ENCODE measurements at regions not wholly inside any gene's neighbourhood (a gene's known extent, or its start where the extent isn't known, plus 50 kb on each side); places are given as distances from the start of the nearest gene placed in this dataset.
"Not testable (repeated sequence)": the region's sequence is repeated elsewhere in the genome, so short reads cannot be mapped to it uniquely, and the experiment has no call there.

DNA sequence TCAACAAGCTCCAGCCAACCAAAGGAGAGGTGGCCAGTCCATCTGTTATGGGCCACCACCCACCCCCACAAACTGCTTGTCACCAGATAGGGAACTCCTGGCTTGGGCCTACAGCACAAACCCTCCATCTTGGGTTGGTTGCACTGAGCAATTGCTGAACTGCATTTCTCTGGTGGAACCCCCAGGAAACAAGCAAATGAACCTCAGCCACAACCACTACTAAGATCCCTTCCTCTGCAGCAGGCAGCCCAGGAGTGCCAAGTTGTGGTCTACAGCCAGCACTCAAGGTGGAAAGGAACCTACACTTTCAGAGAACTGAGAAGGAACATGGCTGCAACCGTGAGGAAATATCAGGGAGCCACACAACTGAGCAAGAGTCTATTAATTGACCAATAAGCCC lies 171.6 kb downstream of the TMEM200A start:
- DNase-seq (ENCODE audit: low read depth, low spot score): no peak
- no peak overlapping the region for H3K4me3 ChIP-seq (ENCODE audit: low read length)

DNA sequence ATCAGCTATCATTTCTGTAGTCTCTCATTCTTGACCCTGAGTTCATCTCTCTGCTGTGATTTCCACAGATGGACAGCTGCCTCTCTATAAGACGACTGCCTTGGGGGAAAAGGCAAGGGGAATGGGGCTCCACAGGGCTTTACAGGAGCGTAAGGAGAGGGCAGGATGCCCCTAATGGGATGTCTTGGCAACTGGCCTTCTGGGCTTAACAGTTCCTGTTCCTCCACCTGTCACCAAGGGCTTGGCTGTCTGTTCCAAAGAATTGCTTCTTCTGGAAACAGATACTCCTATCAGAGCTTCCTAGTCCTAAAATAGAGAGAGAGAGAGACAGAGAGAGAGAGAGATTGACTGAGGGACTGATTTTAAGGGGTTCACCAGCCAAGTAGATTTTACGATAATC lies 181.9 kb downstream of the TMEM200A start:
- H3K4me3 ChIP-seq (ENCODE audit: low read length): no peak overlapping the region
- no peak for DNase-seq (ENCODE audit: low read depth, low spot score)

DNA sequence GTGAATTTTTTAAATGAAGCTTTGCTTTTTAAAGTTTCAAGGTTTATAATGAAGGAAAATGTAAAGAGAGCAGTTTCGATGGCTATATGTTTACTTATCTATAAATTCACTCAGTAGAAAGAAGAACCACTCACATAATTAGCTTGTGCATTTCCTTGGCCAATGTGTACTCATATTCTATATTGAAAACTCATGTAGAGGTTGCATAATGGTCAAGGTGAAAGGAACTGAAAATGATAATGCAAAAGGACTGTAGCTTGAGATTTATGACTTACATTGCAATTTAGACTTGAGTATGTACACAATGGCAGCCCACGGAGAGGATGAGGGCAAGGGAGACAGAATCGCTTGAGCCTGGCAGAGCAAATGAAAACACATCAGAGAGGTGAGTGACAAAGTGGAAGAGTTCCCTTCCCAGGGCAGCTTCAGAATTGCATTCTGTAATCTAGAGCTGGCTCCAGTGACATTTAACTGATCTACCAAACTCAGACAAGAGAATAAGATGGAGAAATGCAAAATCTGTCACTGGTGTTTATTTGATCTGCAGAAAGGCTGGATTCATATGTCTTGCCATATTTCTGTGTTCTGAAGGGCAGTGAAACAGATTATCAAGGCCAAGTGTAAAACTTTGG lies 191.8 kb downstream of the TMEM200A start:
- H3K4me3 ChIP-seq (ENCODE audit: low read length): no peak overlapping the region
- no peak for DNase-seq (ENCODE audit: low read depth, low spot score)

DNA sequence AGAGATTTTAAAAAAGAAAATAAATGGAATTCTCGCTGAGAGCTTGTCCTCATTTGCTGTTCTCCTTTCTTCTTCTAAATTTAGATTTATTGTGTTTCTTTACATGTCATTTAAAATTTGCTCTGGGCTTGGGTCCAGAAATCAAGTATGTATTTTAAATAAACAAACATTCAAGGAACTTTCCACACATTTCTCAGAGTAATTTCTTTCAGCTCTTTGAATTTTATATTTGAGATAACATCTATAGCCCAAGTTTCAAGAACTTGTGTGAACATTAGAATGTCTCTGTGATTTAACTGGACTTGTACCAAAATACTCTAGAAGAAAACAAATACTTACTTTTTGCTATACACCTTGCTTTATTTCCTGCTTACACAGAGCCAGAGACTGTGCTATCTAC lies 192.3 kb downstream of the TMEM200A start:
- H3K4me3 ChIP-seq (ENCODE audit: low read length): no peak overlapping the region
- DNase-seq (ENCODE audit: low read depth, low spot score): no peak

DNA sequence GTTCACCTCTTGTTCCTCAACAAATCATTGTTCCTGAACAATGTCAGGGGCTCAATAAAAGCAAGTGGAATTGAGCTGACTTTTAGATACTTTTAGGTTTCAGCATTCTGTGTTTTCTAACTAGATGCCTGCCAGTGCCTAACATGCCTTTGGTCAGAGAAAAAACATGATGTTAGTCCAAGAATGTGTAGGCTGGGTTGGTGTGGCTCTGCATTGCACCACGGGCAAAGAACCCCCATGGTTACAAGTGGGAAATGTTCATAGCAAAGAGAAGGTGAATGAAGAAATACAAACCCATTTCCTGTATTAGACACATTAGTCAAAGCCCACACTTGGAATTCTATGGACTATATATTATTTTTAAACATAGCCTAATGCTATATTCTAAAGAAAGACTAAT lies 193.3 kb downstream of the TMEM200A start:
- DNase-seq (ENCODE audit: low read depth, low spot score): no peak
- no peak overlapping the region for H3K4me3 ChIP-seq (ENCODE audit: low read length)

DNA sequence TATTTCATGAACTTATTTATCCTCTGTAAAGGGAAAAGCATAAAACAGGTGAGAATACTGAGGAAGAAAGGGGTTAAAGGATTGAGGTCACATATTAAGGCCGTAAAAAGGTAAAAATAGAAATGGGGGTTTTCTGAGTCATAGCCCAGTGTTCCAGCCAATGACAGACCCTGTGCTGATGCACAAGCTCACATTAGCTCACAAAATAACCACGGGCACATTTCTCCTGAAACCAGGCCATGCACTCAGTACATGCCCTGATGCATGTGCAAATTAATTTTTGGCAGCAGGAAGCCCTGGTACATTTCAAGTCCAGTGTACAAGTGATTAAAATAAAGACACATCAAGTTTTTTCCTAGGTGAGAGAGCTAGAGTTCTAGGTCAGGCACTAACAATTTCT lies 194.4 kb downstream of the TMEM200A start:
- DNase-seq (ENCODE audit: low read depth, low spot score): no peak
- no peak overlapping the region for H3K4me3 ChIP-seq (ENCODE audit: low read length)

DNA sequence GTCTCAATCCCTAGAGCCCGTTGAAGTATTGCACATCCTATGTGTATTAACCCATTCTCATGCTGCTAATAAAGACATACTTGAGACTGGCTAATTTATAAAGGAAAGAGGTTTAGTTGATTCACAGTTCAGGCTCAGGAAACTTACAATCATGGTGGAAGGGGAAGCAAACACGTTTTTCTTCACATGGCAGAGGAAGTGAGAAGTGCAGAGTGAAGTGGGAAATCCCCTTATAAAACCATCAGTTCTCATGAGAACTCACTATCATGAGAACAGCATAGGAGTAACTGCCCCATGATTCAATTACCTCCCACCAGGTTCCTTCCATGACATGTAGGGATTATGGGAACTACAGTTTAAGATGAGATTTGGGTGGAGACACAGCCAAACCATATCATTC lies 195.3 kb downstream of the TMEM200A start:
- not testable (repeated sequence) for DNase-seq (ENCODE audit: low read depth, low spot score); H3K4me3 ChIP-seq (ENCODE audit: low read length)

DNA sequence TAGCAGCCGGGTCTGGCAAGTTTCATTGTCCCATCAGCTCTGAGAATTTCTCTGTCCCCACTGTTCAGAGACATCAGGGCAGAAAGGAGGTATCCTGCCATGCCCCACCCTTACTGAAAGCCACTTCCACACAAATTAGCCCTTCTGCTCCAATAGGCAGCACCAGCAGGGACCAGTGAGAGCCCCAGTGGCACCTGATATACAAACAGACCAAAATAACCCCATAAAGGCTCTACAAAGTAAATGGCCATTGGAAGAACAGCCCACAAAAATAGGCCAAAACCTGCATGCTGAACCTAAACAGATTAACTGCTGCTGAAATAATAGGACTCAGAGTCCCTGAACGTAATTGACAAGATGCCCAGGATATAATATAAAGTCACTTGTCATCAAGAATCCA lies 199.9 kb downstream of the TMEM200A start:
- H3K4me3 ChIP-seq (ENCODE audit: low read length): no peak overlapping the region
- no peak for DNase-seq (ENCODE audit: low read depth, low spot score)

DNA sequence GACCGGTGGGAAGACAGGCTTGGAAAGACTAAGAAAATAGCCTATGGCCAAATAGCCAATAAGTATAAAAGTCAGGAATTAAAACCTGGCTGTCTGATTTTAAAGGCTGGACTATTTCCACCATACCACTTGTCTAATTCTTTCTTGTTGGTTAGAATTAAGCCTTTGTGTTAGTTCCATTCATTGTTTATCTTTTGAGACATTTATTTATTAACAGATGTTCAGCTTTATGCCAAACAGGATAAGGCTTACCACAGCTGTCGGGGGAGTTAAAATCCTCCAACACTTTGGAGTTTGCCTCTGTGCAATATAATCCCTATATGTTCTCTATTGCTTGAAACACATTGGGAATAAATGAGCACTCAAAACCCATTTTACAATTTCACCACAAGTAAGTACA lies 208.3 kb downstream of the TMEM200A start:
- DNase-seq (ENCODE audit: low read depth, low spot score): no peak
- H3K4me3 ChIP-seq (ENCODE audit: low read length): no peak overlapping the region

DNA sequence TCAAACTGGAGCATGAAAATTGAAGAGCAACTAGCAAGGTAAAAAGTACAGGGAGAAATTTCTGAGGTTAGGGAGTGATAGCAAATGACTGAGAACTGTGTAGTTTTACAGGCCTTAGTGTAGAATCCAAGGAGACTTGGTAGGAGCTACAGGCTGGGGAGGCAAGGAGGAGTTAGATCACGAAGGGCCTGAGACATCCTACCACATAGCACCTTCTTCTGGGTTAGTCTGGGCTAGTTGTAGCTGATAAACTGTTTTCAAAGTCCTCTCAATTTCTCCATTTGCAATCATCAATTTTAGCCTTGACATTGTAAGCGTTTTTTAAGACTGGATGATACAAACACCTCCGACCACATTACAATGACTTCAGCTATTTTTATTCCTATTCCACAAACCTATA lies 209.7 kb downstream of the TMEM200A start:
- no peak for DNase-seq (ENCODE audit: low read depth, low spot score)
- no peak overlapping the region for H3K4me3 ChIP-seq (ENCODE audit: low read length)

DNA sequence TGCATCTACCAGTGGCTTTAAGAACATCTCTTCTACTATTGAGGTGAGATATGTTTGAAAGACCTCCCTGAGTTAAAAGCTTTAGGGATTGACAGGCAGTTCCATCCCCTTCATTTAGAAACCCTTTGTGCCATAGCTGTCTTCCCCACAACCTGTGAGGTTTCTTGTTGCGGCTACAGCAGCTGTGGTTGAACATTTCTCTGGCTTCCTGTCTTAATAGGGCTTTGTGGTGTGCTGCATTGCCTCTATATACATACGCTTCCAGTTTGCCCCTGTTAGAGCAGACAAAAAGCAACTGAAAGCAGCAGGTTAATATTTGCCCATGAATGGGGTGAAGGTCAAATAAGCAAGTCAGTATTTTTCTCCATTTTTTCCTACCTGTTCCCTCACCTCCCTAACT lies 210.2 kb downstream of the TMEM200A start:
- DNase-seq (ENCODE audit: low read depth, low spot score): peak; percentile 98
- peak overlapping the region; percentile 29 for H3K4me3 ChIP-seq (ENCODE audit: low read length)

DNA sequence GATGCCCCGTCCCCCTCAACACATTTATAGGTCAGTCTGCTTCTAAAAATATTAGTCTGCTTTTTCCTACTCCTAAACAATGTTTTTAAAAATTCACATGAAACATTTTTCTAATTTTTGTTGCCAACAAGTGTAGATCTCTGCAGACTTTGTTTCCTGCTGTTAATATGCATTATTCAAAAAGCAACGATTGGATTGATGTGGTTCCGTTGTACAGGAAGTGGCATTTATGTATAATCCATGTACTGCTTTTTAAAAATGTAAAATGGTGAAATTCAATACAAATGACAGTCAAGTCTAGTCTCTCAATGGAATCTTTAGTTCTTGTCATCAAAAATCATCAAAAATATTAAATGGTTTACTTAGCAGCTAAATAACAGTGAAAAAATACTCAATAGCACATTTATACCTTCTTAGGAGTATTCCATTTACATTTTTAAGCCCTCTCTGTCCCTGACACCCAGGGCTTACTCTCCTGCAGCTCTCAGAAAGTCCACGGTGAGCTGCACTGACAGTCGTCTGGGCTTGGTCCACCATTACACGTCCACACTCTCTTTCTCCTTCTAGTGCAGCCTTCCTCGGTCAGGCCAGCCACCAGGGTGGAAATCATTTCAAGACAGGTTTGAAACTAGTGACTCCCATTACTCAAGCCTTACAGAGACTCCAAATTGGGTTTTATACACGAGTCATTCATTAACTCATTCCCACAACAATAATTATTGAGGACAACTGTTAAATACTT lies 211.5 kb downstream of the TMEM200A start:
- peak; percentile 86 for DNase-seq (ENCODE audit: low read depth, low spot score)

DNA sequence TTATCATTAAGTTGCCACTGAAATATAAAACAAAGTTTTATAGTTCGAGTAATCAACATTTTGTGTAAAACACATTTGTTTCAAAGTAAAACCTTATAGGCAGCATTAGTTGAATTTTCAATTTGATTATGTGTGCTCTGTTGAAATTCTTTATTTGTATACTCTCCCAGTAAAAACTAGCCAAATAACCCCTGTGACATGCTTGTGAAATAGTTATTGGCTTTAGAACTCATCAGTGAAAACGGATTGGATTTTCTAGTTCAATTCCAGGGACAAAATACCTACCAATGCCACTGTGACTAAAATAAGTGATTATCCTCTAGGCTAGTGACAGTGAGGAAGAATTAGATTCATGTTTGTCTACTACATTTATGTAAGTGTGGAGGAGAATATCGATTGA lies 212.9 kb downstream of the TMEM200A start:
- no peak overlapping the region for H3K4me3 ChIP-seq (ENCODE audit: low read length)
- no peak for DNase-seq (ENCODE audit: low read depth, low spot score)

More for the DNA sequence above, 211.5 kb downstream of the TMEM200A start:
- H3K4me3 ChIP-seq (ENCODE audit: low read length): no peak overlapping the region

DNA sequence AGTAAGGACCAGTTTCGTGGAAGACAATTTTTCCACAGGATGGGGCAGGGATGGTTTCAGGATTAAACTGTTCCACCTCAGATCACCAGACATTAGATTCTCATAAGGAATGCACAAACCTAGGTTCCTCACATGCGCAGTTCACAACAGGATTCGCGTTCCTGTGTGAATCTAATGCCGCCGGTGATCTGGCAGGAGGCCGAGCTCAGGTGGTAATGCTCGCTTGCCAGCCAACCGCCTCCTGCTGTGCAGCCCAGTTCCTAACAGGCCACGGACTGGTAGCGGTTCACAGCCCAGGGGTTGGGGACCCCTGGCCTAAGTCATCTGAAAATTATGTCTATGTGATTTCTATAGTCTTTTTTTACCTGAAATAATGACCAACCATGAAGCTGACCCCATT lies 217.5 kb downstream of the TMEM200A start:
- DNase-seq (ENCODE audit: low read depth, low spot score): no peak
- no peak overlapping the region for H3K4me3 ChIP-seq (ENCODE audit: low read length)

DNA sequence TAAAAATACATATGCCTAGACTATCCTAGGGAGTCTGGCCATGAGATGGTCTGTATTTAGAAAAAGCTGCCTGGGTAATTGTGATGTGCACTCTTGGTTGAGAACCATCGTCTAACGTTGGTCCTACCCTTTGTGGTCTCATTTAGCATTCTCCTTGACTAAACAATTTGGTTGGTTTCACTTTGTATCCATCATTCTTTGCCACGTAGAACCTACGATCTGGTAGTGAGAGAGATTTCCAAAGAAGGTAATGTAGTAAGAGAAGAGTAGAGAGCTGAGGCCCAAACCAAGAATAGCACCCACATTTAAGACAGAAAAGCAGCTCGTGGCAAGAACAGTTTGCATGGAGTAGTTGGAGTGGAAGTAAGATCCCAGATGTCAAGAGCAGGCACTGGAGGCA lies 219.8 kb downstream of the TMEM200A start:
- no peak overlapping the region for H3K4me3 ChIP-seq (ENCODE audit: low read length)
- DNase-seq (ENCODE audit: low read depth, low spot score): no peak

DNA sequence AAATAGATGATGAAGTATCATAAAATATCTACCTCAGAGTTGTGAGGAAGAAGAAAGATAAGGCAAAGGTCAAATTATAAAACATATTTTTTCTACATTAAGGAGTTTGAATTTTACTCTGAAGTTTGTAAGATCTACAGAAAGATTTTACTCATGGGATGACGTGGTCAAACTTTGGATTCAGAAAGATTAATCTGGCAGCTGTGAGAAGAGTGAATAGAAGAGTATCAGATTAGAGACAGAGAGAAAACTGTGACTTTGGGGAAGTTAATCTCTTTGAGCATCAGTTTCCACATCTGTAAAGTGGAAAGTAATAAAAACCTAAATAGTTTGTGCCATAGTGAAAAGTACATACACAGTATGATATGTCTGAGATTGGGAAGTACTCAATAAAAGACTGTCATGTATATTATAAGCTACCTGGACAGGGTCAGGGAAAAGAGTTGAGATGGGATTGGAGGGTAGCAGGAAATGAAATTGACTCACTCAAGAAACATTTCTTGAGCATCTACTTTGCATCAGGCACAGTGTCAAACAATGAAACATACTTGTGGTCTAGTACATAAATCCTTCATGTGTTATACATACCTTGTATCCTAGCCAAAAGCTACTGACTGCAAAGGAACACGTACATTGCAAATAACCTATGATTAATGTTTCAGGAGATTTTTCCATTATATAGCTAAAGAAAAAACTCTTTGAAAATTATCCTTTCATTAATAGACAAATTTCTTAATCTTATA lies 222.1 kb downstream of the TMEM200A start:
- no peak for DNase-seq (ENCODE audit: low read depth, low spot score)
- H3K4me3 ChIP-seq (ENCODE audit: low read length): no peak overlapping the region

DNA sequence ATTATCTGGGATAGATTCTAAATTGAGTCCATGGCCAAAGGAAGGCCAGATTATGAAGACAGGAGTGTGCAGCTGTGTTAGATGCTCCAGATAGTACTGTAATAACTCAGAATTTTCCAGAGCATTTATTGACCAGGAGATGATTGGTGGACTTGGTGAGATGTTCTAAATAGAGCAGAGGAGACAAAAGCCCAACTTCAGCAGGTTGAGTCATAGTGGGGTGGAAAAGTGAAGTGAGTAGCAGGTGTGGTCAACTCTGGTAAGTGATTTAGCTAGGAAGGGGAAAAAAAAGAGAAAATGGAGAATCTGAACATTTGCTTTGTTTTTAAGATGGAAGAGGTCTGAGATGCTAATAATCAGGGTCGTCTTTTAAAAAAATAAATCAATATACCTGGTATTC lies 227.4 kb downstream of the TMEM200A start:
- no peak for DNase-seq (ENCODE audit: low read depth, low spot score)
- no peak overlapping the region for H3K4me3 ChIP-seq (ENCODE audit: low read length)

DNA sequence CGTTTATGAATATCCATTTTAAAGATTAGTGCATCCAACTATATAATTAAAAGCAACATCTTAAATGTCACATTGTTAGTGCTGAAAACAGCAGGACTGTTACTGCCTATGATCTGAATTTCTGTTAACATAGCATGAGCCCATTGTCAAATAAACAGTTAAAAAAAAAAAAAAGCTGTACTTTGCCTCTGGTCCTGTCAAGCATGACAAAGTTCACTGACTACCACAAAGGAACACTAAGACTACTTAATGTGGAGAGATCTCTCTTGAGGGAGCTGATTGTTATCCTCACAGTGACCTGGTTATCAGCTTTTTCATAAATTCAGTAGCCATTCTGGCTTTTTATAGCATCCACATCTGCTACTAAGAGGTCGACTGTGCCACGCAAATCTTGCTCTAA lies 228.1 kb downstream of the TMEM200A start:
- H3K4me3 ChIP-seq (ENCODE audit: low read length): no peak overlapping the region
- DNase-seq (ENCODE audit: low read depth, low spot score): no peak

DNA sequence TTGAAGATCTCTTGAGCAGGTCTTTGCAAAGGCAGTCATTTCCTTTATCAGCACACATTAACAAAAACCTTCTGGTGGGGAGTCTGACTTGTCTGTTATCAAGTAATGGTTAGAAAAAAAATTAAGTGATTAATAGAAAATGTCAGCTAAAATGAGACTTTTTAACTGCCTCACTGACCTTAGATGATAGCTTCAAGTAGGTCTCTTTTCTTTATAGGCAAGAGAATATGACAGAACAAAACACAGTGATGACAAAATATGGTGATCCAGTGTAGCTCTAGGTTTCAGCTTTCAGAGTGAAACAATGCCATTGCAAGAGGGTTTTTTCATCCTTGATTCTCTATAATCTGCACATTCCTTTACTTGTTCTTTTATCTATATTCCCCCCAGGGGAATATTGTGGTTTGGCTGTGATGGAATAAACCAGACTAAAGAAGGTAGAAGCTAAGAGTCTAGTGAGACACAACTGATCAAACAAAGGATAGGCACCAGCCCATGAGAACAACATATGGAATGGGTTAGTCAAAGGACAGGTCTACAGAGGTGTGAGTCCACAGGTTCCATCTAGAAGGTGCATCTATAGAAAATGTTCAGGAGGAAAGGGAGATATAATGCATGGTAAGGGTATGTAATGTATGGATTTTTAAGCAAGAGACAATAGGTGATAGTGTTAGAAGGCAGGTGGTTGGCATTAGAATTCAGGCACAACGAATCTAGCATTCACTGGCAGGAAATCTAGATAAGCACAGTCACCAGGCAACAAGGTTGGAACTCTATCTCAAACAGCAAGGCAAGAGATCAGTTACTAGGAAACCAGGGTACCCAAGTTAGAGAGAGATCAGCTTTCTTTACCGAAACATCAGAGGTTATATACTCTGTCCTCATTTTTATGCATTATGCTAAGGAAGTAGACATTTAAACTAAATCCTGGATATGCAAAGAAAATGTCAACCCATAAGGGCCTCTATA lies 228.9 kb upstream of the SMLR1 start:
- no peak for DNase-seq (ENCODE audit: low read depth, low spot score)
- no peak overlapping the region for H3K4me3 ChIP-seq (ENCODE audit: low read length)
